PC-9 (cell line): ENCODE measurements at regions not wholly inside any gene's neighbourhood (a gene's known extent, or its start where the extent isn't known, plus 50 kb on each side); places are given as distances from the start of the nearest gene placed in this dataset.

ENCODE experiments used
- BruUV-seq: library from RNA; stranded (reverse); fragments of 400-500 nt; replicated peaks from 2 replicates; lab custom pipeline; 2021; lab: Mats Ljungman, UMichigan
- CTCF ChIA-PET: fragments of 300-600 bp; sonication (Branson Sonifier 250); formaldehyde crosslinking; loops from one replicate; lab custom pipeline; 2022; ENCODE audit warnings: antibody characterized with exemption; lab: Charles Lee
- POLR2A ChIA-PET: fragments of 300-600 bp; sonication (Branson Sonifier 250); formaldehyde crosslinking; loops from one replicate; lab custom pipeline; 2022; ENCODE audit warnings: antibody characterized with exemption; ENCODE audit not compliant: unreplicated experiment; lab: Charles Lee
- DNase-seq, 2 experiments: peaks; one replicate each; pipeline versions ENCODE4 v3.0.0 to v3.0.0-alpha.2; 2015 to 2022; ENCODE audit warnings: mixed read lengths in 1 of 2
- H2AFZ ChIP-seq: fragments of 200-600 bp; sonication (generic); 2 replicates; pipeline ENCODE4 v1.8.1; 2017; ENCODE audit warnings: antibody characterized with exemption
- H3F3A ChIP-seq: fragments of 200-600 bp; sonication (generic); 2 replicates; pipeline ENCODE4 v1.8.1; 2017; ENCODE audit warnings: antibody characterized with exemption, mild to moderate bottlenecking, low read depth; ENCODE audit not compliant: insufficient read depth
- H3K27ac ChIP-seq: fragments of 200-600 bp; sonication (generic); 2 replicates; pipeline ENCODE4 v1.6.1; 2016; ENCODE audit warnings: mixed run types
- H3K27me3 ChIP-seq: fragments of 200-600 bp; sonication (generic); 2 replicates; pipeline ENCODE4 v1.6.1; 2016; ENCODE audit warnings: low read depth, mixed run types; ENCODE audit not compliant: insufficient read depth
- H3K36me3 ChIP-seq: fragments of 200-600 bp; sonication (generic); 2 replicates; pipeline ENCODE4 v1.6.1; 2016; ENCODE audit warnings: low read depth, mixed run types
- H3K4me1 ChIP-seq: fragments of 200-600 bp; sonication (generic); replicated peaks from 2 replicates; pipeline ENCODE4 v1.6.1; 2016; ENCODE audit warnings: mixed run types; ENCODE audit not compliant: insufficient read depth
- H3K4me2 ChIP-seq: fragments of 200-600 bp; sonication (generic); 2 replicates; pipeline ENCODE4 v1.6.1; 2017; ENCODE audit warnings: mixed run types
- H3K4me3 ChIP-seq: fragments of 200-600 bp; sonication (generic); 2 replicates; pipeline ENCODE4 v1.6.1; 2016; ENCODE audit warnings: mixed run types
- H3K79me2 ChIP-seq: fragments of 200-600 bp; sonication (generic); 2 replicates; pipeline ENCODE4 v1.6.1; 2017; ENCODE audit warnings: low read depth, mixed run types
- H3K9me2 ChIP-seq: fragments of 200-600 bp; sonication (generic); 2 replicates; pipeline ENCODE4 v1.8.1; 2017; ENCODE audit warnings: mild to moderate bottlenecking; ENCODE audit not compliant: insufficient read depth
- H3K9me3 ChIP-seq: fragments of 200-600 bp; sonication (generic); 2 replicates; pipeline ENCODE4 v1.8.1; 2016; ENCODE audit warnings: low read depth; ENCODE audit not compliant: insufficient read depth
- H4K20me1 ChIP-seq: fragments of 200-600 bp; sonication (generic); 2 replicates; pipeline ENCODE4 v1.8.1; 2017; ENCODE audit not compliant: insufficient read depth
- EZH2 ChIP-seq: fragments of 200-600 bp; sonication (generic); IDR thresholded peaks from 2 replicates; pipeline ENCODE4 v1.8.0; 2017; ENCODE audit warnings: antibody characterized with exemption, low read depth
- intact Hi-C: fragments of 100-400 bp; cut with micrococcal nuclease; formaldehyde crosslinking; loops from one replicate; pipeline ENCODE4 v1.10.0; 2022; ENCODE audit not compliant: unreplicated experiment
- TF ChIP-seq, protein P1 (sequence below): fragments of 200-600 bp; sonication (generic); conservative IDR thresholded peaks from 2 replicates; pipeline ENCODE4 v1.6.1; 2017; ENCODE audit warnings: mixed run types, antibody characterized with exemption, mild to moderate bottlenecking, moderate library complexity

- Histone ChIP-seq H3F3A (no peaks in the 10 kb centered on the region), H3K4me3 (no peak overlapping the region), H3K4me2 (no peak overlapping the region), H3K36me3 (no peaks in the 10 kb centered on the region), H3K4me1 (no peaks in the 10 kb centered on the region), H2AFZ (no peak overlapping the region), H3K9me3 (no peaks in the 10 kb centered on the region), H3K79me2 (no peaks in the 10 kb centered on the region), H3K9me2 (no peaks in the 10 kb centered on the region), H3K27ac (no peak overlapping the region), H4K20me1 (no peaks in the 10 kb centered on the region; the same call in 1 of the 2 replicates), H3K27me3 (peaks cover 100% of the 10 kb centered on the region)
- CTCF ChIA-PET: no interaction called here
- BruUV-seq: no TSS peak
- TF ChIP-seq, protein P1, sequence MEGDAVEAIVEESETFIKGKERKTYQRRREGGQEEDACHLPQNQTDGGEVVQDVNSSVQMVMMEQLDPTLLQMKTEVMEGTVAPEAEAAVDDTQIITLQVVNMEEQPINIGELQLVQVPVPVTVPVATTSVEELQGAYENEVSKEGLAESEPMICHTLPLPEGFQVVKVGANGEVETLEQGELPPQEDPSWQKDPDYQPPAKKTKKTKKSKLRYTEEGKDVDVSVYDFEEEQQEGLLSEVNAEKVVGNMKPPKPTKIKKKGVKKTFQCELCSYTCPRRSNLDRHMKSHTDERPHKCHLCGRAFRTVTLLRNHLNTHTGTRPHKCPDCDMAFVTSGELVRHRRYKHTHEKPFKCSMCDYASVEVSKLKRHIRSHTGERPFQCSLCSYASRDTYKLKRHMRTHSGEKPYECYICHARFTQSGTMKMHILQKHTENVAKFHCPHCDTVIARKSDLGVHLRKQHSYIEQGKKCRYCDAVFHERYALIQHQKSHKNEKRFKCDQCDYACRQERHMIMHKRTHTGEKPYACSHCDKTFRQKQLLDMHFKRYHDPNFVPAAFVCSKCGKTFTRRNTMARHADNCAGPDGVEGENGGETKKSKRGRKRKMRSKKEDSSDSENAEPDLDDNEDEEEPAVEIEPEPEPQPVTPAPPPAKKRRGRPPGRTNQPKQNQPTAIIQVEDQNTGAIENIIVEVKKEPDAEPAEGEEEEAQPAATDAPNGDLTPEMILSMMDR: no peak
- TF ChIP-seq EZH2: no peak
- POLR2A ChIA-PET: interaction anchor here (0.6 kb wide), 1 partner anchor 12 kb away, joined by 7 read pairs; no protein-coding TSS in a partner anchor
- DNase-seq: no peak
- intact Hi-C loops: no loop called here
Observed at GRCh38 chr22:47296405-47297260, 534.2 kb downstream of the TBC1D22A start.

DNA sequence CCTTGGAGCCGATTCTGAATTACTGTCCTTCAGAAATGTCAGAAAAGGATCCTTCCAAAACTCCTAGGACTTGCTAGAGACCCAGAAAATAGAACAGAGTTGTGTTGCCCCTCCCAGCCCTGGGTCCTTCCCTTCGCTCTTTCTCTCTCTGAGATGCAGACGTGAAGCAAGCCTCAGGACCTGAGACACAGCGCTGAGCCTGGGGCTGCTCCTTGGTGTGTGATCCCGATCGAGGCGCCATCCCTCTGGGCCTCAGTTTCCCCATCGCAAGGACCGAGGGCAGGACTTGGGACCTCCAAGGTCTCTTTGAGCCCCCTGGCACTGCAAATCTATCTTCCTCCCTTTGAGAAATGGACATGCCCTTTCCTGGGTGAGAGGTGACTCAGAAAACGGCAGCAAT lies 533.5 kb downstream of the TBC1D22A start:
- Histone ChIP-seq H3F3A (no peaks in the 10 kb centered on the region), H3K79me2 (no peaks in the 10 kb centered on the region), H3K4me2 (no peak overlapping the region), H3K4me1 (no peaks in the 10 kb centered on the region), H2AFZ (no peak overlapping the region), H3K36me3 (no peaks in the 10 kb centered on the region), H3K27me3 (peaks cover 100% of the 10 kb centered on the region), H3K9me3 (no peaks in the 10 kb centered on the region), H3K27ac (no peak overlapping the region), H4K20me1 (no peaks in the 10 kb centered on the region; the same call in 1 of the 2 replicates), H3K9me2 (no peaks in the 10 kb centered on the region), H3K4me3 (no peak overlapping the region)
- CTCF ChIA-PET: no interaction called here
- DNase-seq: no peak
- POLR2A ChIA-PET: interaction anchor here (0.6 kb wide), 1 partner anchor 11 kb away, joined by 7 read pairs; no protein-coding TSS in a partner anchor
- TF ChIP-seq, protein P1: no peak
- TF ChIP-seq EZH2: no peak
- intact Hi-C loops: no loop called here
- no TSS peak for BruUV-seq

GRCh38 chr22:47295226-47295901 lies 532.9 kb downstream of the TBC1D22A start:
- H3F3A ChIP-seq: no peaks in the 10 kb centered on the region
- no peaks in the 10 kb centered on the region for H3K4me1 ChIP-seq
- H3K27ac ChIP-seq: no peak overlapping the region
- H4K20me1 ChIP-seq: no peaks in the 10 kb centered on the region; the same call in 1 of the 2 replicates
- CTCF ChIA-PET: no interaction called here
- H3K4me3 ChIP-seq: no peak overlapping the region
- no peak overlapping the region for H3K4me2 ChIP-seq
- H3K9me3 ChIP-seq: no peaks in the 10 kb centered on the region
- DNase-seq: no peak
- POLR2A ChIA-PET: no interaction called here
- TF ChIP-seq, protein P1: no peak
- TF ChIP-seq EZH2: no peak
- H3K9me2 ChIP-seq: no peaks in the 10 kb centered on the region
- no peaks in the 10 kb centered on the region for H3K36me3 ChIP-seq
- H2AFZ ChIP-seq: no peak overlapping the region
- intact Hi-C loops: no loop called here
- H3K27me3 ChIP-seq: peaks cover 99% of the 10 kb centered on the region
- no TSS peak for BruUV-seq
- H3K79me2 ChIP-seq: no peaks in the 10 kb centered on the region
